ENCODE measurements at regions not wholly inside any gene's neighbourhood (a gene's known extent, or its start where the extent isn't known, plus 50 kb on each side); places are given as distances from the start of the nearest gene placed in this dataset.
"Not testable (repeated sequence)": the region's sequence is repeated elsewhere in the genome, so short reads cannot be mapped to it uniquely, and the experiment has no call there.

- intact Hi-C loops (cut with DNase I), result no loop called here
- Histone ChIP-seq H3K9ac (ENCODE audit: low read depth in 2 of 2, low read length in 2 of 2) (no peak overlapping the region), H3K4me1 (no peaks in the 10 kb centered on the region), H3K27ac (no peak overlapping the region), H3K36me3 (no peaks in the 10 kb centered on the region), H3K9me3 (no peaks in the 10 kb centered on the region), H3K4me3 (no peak overlapping the region), H3K27me3 (no peaks in the 10 kb centered on the region)
- DNase-seq, result no peak
- no peak for TF ChIP-seq CTCF (IDR thresholded peaks at IDR 0.05)
Observed at GRCh38 chr19:28142258-28142657, 1070.7 kb downstream of the UQCRFS1 start.

GRCh38 chr19:28140201-28140600 is 1072.8 kb downstream of the UQCRFS1 start:
- intact Hi-C loops (cut with DNase I), result no loop called here
- no peak overlapping the region for H3K4me3 ChIP-seq

GRCh38 chr19:28137772-28138171 is 1075.2 kb downstream of the UQCRFS1 start:
- H3K4me3 ChIP-seq, result no peak overlapping the region
- TF ChIP-seq CTCF (IDR thresholded peaks at IDR 0.05), result no peak
- H3K9ac ChIP-seq (ENCODE audit: low read depth in 2 of 2, low read length in 2 of 2), result no peak overlapping the region
- H3K9me3 ChIP-seq, result no peaks in the 10 kb centered on the region
- H3K36me3 ChIP-seq, result no peaks in the 10 kb centered on the region
- intact Hi-C loops (cut with DNase I), result no loop called here
- H3K4me1 ChIP-seq, result no peaks in the 10 kb centered on the region
- no peak overlapping the region for H3K27ac ChIP-seq
- no peak for DNase-seq
- no peaks in the 10 kb centered on the region for H3K27me3 ChIP-seq

More at GRCh38 chr19:28140201-28140600, 1072.8 kb downstream of the UQCRFS1 start:
- H3K9ac ChIP-seq (ENCODE audit: low read depth in 2 of 2, low read length in 2 of 2), result no peak overlapping the region
- H3K36me3 ChIP-seq, result no peaks in the 10 kb centered on the region
- H3K27ac ChIP-seq, result no peak overlapping the region
- no peaks in the 10 kb centered on the region for H3K4me1 ChIP-seq
- H3K27me3 ChIP-seq, result no peaks in the 10 kb centered on the region
- no peaks in the 10 kb centered on the region for H3K9me3 ChIP-seq
- no peak for TF ChIP-seq CTCF (IDR thresholded peaks at IDR 0.05)
- no peak for DNase-seq

- no peaks in the 10 kb centered on the region for H3K36me3 ChIP-seq
- H3K9ac ChIP-seq (ENCODE audit: low read depth in 2 of 2, low read length in 2 of 2), result no peak overlapping the region
- no peaks in the 10 kb centered on the region for H3K4me1 ChIP-seq
- H3K27me3 ChIP-seq, result no peaks in the 10 kb centered on the region
- DNase-seq, result no peak
- H3K4me3 ChIP-seq, result no peak overlapping the region
- H3K9me3 ChIP-seq, result no peaks in the 10 kb centered on the region
- TF ChIP-seq CTCF (IDR thresholded peaks at IDR 0.05), result no peak
- H3K27ac ChIP-seq, result no peak overlapping the region
- intact Hi-C loops (cut with DNase I), result no loop called here
Observed at GRCh38 chr19:28136796-28137195, 1076.2 kb downstream of the UQCRFS1 start.

GRCh38 chr19:28135825-28136224 is 1077.1 kb downstream of the UQCRFS1 start:
- no peak for DNase-seq
- Histone ChIP-seq H3K36me3 (no peaks in the 10 kb centered on the region), H3K4me3 (no peak overlapping the region), H3K9me3 (no peaks in the 10 kb centered on the region), H3K4me1 (no peaks in the 10 kb centered on the region), H3K27me3 (no peaks in the 10 kb centered on the region), H3K27ac (no peak overlapping the region), H3K9ac (ENCODE audit: low read depth in 2 of 2, low read length in 2 of 2) (no peak overlapping the region)
- intact Hi-C loops (cut with DNase I), result no loop called here
- TF ChIP-seq CTCF (IDR thresholded peaks at IDR 0.05), result no peak

GRCh38 chr19:28134311-28134710 is 1078.6 kb downstream of the UQCRFS1 start:
- Histone ChIP-seq H3K9me3 (no peaks in the 10 kb centered on the region), H3K27me3 (no peaks in the 10 kb centered on the region), H3K9ac (ENCODE audit: low read depth in 2 of 2, low read length in 2 of 2) (no peak overlapping the region), H3K27ac (no peak overlapping the region), H3K4me3 (no peak overlapping the region), H3K4me1 (no peaks in the 10 kb centered on the region), H3K36me3 (no peaks in the 10 kb centered on the region)
- no peak for TF ChIP-seq CTCF (IDR thresholded peaks at IDR 0.05)
- intact Hi-C loops (cut with DNase I), result no loop called here
- no peak for DNase-seq

GRCh38 chr19:28130881-28131280 is 1082.1 kb downstream of the UQCRFS1 start:
- H3K4me3 ChIP-seq; H3K27ac ChIP-seq; H3K27me3 ChIP-seq; intact Hi-C loops (cut with DNase I); H3K36me3 ChIP-seq; H3K9ac ChIP-seq (ENCODE audit: low read depth in 2 of 2, low read length in 2 of 2); H3K9me3 ChIP-seq; H3K4me1 ChIP-seq; DNase-seq: not testable (repeated sequence)
